ENCODE measurements at regions not wholly inside any gene's neighbourhood (a gene's known extent, or its start where the extent isn't known, plus 50 kb on each side); places are given as distances from the start of the nearest gene placed in this dataset.

DNA sequence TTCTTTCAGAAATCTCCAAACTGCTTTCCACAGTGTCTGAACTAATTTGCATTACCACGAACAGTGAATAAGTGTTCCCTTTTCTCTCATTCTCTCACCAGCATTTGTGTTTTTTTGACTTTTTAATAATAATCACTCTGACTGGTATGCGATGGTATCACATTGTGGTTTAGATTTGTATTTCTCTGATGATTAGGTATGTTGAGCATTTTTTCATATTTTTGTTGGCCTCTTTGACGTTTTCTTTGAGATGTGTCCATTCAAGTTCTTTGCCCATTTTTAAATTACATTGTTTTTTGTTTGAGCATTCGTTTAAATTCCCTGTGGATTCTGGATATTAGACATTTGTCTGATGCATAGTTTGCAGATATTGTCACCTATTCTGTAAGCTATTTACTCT lies 1639.6 kb upstream of the TENM4 start:
- no peak for DNase-seq

DNA sequence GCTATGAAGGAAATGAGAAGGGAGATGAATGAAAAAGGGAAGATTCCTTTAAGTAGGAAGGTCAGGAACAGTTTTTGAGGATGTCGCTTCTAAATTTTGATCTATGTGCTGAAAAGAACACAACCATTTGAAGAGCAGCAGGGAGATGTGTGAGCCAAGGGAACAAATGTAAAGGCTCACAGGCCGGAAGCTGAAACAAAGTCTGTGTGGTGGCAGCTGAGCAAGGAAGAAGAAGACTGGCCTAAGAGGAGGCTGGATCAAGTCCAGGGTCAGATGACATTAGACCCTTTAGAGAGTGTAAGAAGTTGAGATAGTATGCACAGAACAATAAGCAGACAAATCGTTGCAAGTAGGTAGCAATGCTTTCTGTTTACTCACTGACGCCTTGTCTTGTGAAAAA lies 1631.4 kb upstream of the TENM4 start:
- no peak for DNase-seq

DNA sequence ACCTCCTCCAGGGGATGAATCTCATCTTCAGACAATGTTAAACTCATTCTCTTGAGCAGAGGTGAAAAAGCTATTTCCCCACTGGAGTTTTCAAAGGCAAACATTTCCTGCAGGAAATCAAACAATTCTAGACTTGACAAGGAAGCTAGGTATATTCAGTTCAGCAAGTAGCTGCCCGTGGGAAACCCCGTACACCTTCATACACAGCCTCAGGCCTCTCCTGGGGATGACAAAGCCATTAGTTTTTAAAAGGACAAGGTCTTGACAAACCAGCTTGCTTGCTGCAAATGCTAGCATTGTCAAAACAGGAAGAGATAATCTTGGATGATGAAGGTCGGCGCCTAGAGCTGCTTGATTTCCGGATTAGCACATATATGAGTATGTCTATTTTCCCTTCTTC lies 1630.8 kb upstream of the TENM4 start:
- no peak for DNase-seq

DNA sequence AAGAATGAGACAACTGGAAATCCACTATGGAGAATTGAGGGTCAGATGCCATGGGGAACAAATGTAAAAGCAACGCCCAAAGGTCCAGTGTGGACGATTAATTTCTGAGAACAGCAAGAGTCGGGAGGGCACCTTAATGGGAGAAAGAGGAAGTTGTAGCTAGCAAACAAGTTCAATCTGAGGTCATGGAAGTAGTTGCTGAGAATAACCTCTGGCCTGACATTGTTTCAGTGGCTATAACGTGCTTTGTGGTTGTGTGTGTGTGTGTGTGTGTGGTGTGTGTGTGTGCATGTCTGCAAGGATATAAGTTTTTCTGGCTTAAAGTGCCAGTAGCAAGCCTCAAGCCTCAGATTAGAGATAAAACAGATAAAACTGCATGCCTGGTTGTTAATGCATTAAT lies 1630.1 kb upstream of the TENM4 start:
- DNase-seq: no peak

DNA sequence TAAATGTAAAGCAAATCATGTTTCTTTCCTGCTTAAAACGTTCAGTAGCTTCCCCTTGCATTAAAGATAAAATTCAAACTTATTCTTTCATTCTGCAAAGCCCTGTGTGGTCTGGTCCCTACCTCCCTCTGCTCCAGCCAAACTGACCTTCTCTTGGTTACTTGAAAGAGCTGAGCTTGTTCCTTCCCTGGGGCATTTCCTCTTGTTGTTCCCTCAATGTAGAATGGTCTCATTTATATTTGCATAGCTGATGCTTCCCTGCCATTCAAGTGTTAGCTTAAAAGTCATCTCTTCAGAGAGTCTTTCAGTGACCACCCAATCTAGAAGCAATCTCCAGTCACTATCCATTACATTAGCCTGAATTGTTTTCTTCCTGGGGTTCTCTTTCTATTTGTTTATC lies 1618.5 kb upstream of the TENM4 start:
- DNase-seq: no peak

DNA sequence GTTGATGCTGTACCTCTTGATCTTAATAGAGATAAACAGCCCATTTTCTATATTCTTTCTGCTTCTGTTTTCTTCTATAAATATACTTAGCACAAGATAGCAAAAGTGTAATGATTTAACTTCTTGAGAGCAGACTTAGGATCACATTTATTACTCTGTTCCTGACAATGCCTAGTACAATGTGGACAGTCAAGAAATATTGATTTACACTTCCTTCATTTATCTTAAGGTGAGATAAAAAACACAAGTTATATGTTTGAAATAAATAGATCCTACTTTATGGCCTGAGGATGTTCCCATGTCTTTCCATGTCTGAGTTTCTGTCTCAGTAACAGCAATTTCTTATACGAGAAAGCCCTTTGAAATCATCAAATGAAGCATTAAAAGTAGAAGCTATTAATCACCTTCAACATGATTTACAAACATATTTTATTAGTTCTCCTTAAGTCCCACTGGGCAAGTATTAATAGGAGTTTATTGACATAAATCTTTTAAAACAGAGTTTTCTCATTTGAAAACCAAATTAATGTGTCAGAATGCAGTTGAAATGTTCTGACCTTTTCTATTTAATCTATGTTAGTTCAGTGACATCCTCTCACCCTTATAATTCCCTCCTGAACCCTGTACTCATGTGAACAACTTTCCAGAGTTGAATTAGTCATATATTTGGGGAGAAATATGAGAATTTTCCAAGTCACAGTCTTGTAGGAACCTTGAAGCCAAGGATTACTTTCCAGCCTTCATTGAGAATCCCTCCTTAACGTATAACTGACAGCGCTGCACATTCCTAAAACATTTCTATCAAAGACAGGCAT lies 1611.7 kb upstream of the TENM4 start:
- no peak for DNase-seq

DNA sequence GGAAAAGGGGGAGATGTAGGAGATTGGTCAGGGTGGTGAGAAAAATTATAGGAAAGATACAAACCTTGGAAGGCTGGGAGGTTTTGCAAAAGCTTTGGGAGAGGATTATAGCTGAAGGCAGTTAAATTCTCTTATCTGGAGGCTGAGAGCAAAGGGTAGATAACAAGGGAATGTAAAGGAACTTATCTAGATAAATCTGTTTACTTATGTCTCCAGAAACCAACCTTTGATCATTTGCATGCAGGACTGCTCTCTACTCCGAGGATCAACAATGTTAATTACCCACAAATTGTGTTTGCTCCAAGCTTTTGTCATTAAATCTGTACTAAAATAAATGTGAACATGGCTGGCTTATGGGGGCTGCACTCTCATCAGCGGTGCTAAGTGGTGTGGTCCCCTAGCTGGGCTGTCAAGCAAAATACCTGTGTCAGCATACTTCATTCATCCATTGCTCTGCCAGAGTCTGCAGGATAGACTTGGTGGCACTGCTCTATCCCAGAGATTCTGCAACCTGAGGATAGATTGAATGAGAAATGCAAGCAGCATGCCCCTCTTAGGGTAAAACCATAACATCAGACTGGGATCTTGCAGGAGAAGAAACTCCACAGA lies 1599.2 kb upstream of the TENM4 start:
- DNase-seq: no peak

DNA sequence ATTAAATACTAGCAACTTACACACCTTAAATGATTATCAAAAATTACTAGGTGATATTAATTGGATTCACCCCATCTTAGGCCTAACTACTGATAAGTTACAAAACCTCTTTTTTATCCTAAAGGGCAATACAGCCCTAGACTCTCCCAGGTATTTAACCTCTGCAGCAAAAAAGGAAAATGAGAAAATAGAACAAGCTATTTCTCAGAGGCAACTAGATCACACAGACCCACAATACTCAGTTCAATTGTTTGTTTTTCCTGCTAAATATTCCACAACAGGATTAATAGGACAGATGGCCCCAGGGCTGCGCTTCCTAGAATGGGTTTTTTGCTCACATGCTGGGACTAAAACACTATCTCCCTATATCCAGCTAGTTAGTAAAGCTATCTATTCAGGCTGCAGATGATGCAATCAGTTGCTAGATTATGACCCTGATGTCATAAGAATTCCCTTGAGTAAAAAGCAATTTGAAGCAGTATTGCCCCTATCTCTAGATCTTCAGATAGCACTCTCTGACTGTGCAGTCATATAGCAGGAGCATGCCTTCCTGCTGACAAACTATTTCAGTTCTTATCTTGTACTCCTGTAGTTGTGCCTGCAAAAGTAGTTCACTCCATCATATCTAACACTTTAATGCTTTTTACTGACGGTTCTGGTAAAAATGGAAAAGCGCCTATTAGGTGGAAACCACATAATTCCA lies 1595.5 kb upstream of the TENM4 start:
- DNase-seq: no peak

DNA sequence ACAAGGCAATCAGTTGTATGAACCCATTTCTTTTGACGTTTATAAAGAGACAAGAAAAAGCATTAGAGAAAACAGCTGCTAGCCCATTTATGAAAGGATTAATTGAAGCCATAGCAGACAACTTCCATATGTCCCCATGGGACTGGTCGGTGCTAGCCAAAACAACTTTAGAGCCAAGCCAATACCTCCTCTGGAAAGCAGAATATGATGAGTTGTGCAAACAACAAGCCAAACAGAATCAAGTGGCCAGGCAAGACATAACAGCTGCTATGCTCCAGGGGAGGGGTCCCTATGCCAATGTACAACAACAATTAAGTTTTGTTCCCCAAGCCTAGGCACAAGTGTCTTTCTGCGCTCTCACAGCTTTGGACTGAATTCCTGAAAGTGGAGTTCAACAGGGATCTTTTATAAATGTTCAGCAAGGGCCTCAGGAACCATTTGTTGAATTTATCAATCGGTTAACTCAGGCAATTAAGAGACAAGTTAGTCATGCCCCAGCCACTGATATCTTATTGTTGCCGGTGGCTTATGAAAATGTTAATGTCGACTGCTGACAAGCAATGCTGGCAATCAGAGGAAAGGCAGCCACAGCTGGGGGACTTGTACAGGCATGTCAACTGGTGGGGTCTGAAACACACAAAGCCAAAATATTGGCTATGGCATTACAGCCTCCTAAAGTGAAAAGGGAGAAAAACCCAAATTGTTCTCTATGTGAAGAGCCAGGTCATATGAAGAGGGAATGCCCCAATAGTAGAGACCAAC lies 1593.1 kb upstream of the TENM4 start:
- no peak for DNase-seq

DNA sequence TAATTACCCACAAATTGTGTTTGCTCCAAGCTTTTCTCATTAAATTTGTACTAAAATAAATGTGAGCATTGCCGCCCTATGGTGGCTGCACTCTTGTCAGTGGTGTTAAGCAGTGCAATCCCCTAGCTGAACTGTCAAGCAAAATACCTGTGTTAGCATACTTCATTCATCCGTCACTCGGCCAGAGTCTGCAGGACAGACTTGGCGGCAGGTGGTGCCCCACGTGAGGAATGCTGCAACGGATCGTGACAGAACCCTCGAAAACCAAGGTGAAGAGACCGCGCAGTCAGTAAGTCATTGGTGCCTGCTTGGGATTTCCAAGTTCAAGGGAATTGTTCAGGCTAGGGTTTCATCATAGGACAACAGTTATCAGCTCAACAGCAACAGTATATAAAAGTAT lies 1592.1 kb upstream of the TENM4 start:
- no peak for DNase-seq

DNA sequence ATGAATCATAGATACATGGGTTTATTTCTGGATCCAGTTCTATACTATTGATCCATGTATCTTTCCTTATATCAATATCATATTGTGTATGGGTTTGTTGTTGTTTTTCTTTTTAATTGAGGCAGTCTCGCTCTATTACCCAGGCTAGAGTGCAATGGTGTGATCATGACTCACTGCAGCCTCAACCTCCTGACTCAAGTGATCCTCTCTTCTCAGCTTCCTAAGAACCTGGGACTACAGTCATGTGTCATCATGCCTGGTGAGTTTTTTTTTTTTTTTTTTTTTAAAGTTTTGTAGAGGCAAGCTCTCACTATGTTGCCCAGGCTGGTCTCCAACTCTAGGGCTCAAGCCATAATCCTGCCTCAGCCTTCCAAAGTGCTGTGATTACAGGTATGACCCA lies 1589.4 kb upstream of the TENM4 start:
- DNase-seq: no peak

DNA sequence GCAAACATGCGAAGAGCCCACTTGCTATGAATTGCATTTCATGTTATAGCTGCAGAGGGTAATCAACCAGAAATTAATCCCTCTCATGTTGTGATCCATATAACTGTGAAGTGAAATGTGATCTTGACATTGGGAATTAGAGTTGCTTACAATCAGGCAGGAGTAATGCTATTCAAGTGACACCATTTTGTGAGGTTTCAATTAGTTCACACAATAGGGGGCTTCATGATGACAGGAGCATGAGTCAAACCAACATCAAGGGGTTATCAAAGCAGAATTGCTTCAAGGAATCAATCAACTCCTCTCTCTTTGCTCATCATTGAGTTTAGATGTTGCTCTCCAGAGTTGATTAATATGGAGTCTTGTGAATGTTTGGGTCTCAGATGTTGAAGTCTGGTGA lies 1585.2 kb upstream of the TENM4 start:
- DNase-seq: no peak

DNA sequence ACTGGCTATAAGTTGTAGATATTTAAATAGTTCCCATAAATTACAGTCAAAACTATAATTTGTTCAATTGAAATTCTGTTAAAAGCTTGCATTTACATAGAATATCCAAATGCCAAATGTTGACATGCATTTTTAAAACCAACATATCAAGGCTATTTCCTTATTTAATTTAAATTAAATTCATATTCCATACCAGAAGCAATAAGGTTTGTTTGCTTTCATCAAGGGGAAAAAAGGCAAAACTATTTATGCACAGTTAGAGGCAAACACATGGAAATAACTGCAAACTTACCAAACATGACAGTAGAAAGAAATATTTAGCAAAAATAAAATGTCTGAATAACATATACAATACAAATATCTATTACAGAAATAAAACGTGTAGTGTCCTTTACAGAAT lies 1581.2 kb upstream of the TENM4 start:
- no peak for DNase-seq

DNA sequence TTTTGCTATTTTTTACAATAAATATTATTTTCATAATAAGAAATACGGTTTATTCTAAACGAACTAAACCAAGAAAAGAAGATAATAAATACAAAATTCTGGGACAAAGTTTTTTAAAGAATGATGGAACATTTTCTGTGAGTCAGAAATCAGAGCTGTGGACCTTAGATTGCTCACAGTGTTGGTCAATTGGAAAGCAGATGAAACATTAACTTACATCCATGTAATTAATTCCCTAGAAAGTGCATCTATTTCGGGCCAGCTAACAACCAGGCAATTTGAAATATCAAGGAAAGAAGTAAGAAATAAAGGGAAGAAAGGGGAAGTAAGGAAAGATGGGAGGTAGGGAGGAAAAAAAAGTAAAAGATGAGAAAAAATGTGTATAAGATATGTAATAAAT lies 1569.8 kb upstream of the TENM4 start:
- no peak for DNase-seq

DNA sequence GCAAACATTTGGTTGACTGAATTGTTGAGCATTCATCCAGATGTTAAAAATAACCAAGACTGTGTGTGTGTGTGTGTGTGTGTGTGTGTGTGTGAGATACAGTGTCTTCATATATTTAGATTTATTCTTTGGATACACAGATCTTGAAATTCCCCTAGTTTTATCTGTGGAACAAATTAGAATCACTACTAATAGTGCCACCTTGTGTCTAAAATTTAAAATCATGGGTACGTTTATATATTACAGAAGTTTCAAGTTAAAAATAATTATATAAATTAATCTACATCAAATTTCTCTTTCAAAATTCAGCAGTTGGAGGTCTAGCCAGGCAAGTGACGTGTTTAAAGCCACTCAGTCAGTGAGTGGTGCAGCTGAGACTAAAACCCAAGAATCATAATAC lies 1566.2 kb upstream of the TENM4 start:
- no peak for DNase-seq

DNA sequence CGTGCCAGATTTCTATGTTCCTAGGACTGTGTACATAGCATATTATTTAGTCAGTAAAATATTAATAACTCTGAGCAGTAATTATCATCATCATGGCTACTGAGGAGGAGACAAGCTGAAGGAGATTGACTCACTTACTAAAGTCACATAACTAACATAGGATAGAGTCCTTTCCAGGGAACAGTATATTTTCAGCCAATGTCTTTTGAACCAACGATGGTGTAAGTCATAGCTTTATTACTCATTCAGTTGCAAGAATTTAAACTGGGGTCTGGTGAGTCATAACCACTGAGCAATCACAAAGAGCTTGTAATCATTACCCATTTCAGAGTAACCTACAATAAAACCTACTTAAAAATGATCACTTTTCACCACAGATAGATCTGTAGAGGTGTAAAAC lies 1564.8 kb upstream of the TENM4 start:
- no peak for DNase-seq

DNA sequence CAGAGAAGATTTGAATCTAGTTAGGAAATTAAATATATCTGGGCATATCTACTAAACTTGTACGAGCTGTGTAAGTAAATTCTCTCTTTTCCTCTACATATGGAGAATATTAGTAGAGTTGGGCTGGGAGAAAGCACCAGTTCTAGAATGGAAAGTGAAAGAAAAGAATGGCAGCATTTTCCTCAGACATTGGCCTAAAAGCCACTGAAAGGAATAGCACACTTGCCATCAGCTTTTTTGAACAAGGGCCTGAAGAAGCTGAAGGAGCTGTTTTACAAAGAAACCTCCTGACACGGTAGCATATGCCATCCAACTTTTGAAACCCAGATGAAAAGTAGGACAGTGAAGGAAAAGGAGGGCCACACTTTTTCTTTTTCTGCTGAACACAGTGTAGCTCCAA lies 1563.7 kb upstream of the TENM4 start:
- DNase-seq: no peak

DNA sequence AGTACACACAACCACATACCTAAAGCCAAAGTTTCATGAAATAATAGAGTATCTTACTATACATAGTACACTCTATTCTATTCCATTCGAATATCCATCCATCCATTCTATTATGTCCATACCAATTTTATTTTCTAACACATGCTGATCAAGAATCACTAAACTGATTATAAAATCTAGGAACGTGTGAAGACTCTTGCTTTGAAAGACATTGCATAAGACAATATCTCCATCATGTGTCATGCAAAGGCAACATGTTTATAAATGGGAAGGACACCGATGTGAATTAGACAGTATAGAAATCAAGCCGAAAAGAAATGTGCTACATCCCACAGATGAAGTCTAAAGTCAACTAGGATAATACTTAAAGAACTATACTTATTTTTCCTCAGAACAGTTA lies 1561.5 kb upstream of the TENM4 start:
- DNase-seq: no peak

DNA sequence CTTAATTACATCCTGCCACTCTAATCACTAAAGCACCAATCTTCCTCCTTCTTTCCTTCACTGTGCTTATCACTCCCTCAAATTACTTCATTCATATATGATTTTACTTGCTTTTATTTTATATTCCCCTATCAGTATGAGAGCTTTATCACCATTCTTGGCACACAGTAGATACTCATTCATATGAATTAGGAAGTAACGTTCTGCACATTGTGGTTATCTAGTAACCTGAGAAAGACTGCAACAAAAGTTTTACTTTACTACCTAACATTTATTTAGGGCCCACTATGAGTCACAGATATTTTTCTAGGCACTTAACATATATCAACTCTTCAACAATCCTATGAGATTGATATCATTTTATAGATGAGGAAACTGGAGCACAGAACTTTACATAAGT lies 1559.9 kb upstream of the TENM4 start:
- no peak for DNase-seq

DNA sequence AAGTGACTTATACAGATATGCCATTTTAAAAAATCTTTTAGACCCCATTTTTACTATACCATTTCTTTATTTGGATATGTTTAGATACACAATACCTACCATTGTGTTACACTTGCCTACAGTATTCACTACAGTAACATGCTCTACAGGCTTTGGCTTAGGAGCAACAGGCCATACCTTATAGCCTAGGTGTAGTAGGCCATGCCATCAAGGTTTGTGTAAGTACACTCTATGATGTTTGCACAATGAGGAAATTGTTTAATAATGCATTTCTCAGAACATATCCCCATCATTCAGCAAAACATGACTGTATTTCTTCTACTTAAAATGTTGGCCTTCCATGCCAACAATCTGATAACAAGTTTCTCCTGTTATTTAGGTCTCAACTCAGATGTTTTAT lies 1559.5 kb upstream of the TENM4 start:
- DNase-seq: no peak

DNA sequence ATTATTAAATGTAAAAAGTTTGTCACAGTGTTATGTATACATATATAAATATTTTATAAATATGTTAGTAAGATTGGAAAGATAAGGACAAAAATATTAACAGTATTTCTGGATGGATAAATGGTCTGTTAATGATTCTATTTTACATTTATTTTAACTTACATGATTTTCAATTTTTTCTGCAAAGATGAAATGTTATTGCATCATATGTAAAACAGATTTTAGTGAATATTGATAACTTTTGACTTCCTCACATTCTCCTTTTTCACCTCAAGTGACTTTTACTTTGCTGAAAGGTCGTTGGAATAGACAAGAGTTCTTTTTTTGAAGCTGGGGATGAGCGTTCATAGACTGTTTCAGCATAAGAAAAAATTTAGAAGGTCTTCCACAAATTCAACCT lies 1554.7 kb upstream of the TENM4 start:
- no peak for DNase-seq

DNA sequence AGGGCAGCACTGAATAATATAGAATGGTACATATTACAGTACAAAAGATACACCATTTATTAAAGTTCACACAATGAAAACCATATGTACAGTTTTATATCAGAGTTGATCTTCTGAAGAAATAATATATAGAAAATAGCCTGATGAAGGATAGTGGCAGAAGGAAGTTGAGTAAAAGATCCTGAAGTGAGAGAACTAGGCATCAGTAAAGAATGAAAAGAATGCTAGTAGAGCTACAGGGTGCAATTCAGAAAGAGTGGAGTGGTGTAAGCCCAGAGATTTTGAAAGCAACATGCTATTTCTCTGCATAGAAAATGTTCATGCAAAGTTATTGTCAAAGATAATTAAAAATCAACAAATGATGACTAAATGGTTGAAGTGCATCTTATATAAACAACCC lies 1552.7 kb upstream of the TENM4 start:
- no peak for DNase-seq

DNA sequence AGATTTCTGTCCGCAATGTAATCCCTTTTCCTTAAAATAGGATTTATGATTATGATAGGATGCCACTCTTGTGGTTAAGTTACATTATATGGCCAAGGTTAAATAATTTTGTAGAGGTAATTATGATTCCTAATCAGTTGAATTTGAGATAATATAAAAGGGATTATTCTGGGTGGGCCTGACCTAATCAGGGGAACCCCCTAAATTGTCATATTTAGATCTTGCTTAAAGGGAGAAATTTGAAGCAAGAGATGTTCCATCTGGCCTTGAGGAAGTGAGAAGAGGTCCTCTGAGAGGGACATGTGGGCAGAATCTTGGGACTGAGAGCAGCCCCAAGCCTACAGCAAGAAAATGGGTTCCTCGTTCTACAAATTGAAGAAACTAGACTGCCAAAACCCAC lies 1550.1 kb upstream of the TENM4 start:
- DNase-seq: no peak

DNA sequence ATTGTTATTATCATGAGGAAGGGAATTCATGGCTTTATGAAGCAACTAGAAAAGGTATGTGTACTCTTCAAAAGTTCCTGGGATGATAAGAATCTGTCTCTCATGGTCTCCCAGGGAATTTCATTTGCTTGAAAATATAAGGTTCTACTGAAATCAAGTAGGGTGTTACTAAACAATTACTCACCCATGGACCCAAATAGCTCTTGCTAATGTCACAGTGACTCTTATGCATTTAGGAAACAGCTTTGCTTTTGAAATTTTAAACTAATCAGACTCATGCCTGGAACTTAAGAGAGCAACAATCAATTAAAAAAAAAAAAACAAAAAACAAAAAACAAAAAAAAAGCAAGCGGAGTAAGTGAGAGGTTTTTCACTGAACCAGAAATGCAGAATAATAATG lies 1546.3 kb upstream of the TENM4 start:
- DNase-seq: no peak
